Coronary artery (tissue), 2 donors: ENCODE measurements at regions not wholly inside any gene's neighbourhood (a gene's known extent, or its start where the extent isn't known, plus 50 kb on each side); places are given as distances from the start of the nearest gene placed in this dataset.

ENCODE experiments used
- DNase-seq: peaks from one replicate; pipeline ENCODE4 v3.0.0-alpha.2; 2017; ENCODE audit warnings: low spot score
- H3K27ac ChIP-seq, 2 donors: fragments of 200-600 bp; sonication (generic); one replicate each; pipeline ENCODE4 v1.5.1; 2016 to 2019
- H3K4me3 ChIP-seq: fragments of 200-600 bp; sonication (generic); 2 replicates; pipeline ENCODE4 v1.5.1; 2016; ENCODE audit warnings: mild to moderate bottlenecking, moderate library complexity
- CTCF ChIP-seq: fragments of 200-600 bp; sonication (generic); IDR thresholded peaks from one replicate; pipeline ENCODE4 v1.5.1; 2019; ENCODE audit warnings: antibody characterized with exemption

GRCh38 chr9:89937051-89937450 lies 332.2 kb downstream of the GADD45G start:
- Histone ChIP-seq H3K4me3 (no peak overlapping the region), H3K27ac (no peak overlapping the region)
- TF ChIP-seq CTCF, result no peak
- DNase-seq, result peak; percentile 52

GRCh38 chr9:89939181-89939580 lies 334.4 kb downstream of the GADD45G start:
- Histone ChIP-seq H3K4me3 (no peak overlapping the region), H3K27ac (no peak overlapping the region)
- DNase-seq, result no peak
- TF ChIP-seq CTCF, result no peak

GRCh38 chr9:89939626-89940292 lies 334.9 kb downstream of the GADD45G start:
- H3K4me3 ChIP-seq, result no peak overlapping the region
- TF ChIP-seq CTCF, result no peak
- no peak for DNase-seq
- H3K27ac ChIP-seq, result no peak overlapping the region

GRCh38 chr9:89940625-89941024 lies 335.8 kb downstream of the GADD45G start:
- DNase-seq, result no peak
- Histone ChIP-seq H3K27ac (no peak overlapping the region), H3K4me3 (no peak overlapping the region)
- no peak for TF ChIP-seq CTCF

- H3K27ac ChIP-seq, result peak overlapping the region; percentile 47 to 56
- TF ChIP-seq CTCF, result no peak
- DNase-seq, result no peak
- no peak overlapping the region for H3K4me3 ChIP-seq
Observed at GRCh38 chr9:89941875-89942274, 337.1 kb downstream of the GADD45G start.

- DNase-seq, result no peak
Observed at GRCh38 chr9:89942643-89943042, 337.8 kb downstream of the GADD45G start.

More at GRCh38 chr9:89942643-89943042, 337.8 kb downstream of the GADD45G start:
- Histone ChIP-seq H3K27ac (peak overlapping the region in 1 of 2 donors; percentile 56), H3K4me3 (no peak overlapping the region)
- no peak for TF ChIP-seq CTCF
